ENCODE measurements at regions not wholly inside any gene's neighbourhood (a gene's known extent, or its start where the extent isn't known, plus 50 kb on each side); places are given as distances from the start of the nearest gene placed in this dataset.

- Histone ChIP-seq H3K27ac (ENCODE audit: low read depth, low read length) (no peak overlapping the region), H3K9me3 (ENCODE audit: control insufficient read depth, insufficient read depth, low read length) (no peaks in the 10 kb centered on the region), H3K9me2 (replicated peaks; ENCODE audit: control insufficient read depth, low read length) (no peaks in the 10 kb centered on the region), H3K36me3 (ENCODE audit: control insufficient read depth, low read length) (no peaks in the 10 kb centered on the region), H3K27me3 (ENCODE audit: control insufficient read depth, low read length) (no peaks in the 10 kb centered on the region), H3K4me1 (ENCODE audit: control insufficient read depth, low read length) (no peaks in the 10 kb centered on the region), H3F3A (ENCODE audit: control insufficient read depth, insufficient read depth) (no peaks in the 10 kb centered on the region), H3K4me2 (ENCODE audit: low read length) (no peak overlapping the region), H4K20me1 (ENCODE audit: control insufficient read depth, insufficient read depth, low read depth, low read length) (no peaks in the 10 kb centered on the region), H3K4me3 (ENCODE audit: low read length) (no peak overlapping the region), H3K79me2 (ENCODE audit: control insufficient read depth, low read length) (no peaks in the 10 kb centered on the region)
- no peak for TF ChIP-seq EZH2phosphoT487 (IDR thresholded peaks at IDR 0.05; ENCODE audit: borderline replicate concordance, low read length)
- TF ChIP-seq CTCF (IDR thresholded peaks at IDR 0.05; ENCODE audit: low read depth, low read length, poor library complexity, severe bottlenecking): no peak
Measured at GRCh38 chr10:131650169-131650705, 250.6 kb upstream of the PPP2R2D start.

DNA sequence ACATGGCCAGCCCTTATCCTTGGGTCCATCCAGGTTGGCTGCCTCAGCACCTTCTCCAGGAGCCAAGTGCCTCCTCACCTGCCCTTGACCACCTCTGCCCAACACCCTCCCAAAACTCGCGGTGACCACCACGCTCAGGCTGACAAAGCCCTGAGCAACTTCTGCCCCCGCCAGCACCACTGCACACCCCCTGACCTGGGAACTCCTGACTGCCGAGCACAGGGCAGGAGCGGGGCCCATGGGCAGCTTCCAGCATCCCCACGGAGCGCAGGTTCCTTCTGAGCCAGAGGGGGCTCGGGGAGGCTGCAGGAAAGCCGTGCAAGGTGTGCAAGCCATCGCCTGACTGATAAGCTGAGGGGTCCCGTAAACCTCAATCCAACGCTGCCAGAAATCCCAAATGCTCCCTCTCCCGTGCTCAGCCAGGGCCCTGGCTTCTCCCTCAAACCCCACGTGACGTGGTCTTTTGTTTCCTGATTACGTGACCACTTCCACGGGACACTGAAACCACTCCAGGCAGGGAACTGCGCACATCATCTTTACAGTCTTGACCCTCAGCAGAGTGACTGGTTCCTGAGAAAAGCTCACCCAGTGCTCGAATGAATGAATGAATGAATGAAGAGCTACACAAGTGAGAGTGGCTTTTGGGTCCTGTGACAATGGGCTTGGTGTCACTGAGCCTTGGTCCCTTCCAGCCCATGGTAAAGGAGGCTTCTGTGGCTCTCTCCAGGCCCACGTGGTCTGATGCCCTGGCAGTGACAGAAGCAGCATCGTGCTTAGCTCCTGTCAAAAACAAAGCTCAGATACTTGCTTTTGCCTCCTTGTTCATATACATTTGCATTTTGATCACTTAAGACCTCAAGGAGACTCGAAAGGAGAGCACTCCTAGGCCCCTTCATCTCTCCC, 249.8 kb upstream of the PPP2R2D start:
- no peak overlapping the region for H3K4me2 ChIP-seq (ENCODE audit: low read length)

DNA sequence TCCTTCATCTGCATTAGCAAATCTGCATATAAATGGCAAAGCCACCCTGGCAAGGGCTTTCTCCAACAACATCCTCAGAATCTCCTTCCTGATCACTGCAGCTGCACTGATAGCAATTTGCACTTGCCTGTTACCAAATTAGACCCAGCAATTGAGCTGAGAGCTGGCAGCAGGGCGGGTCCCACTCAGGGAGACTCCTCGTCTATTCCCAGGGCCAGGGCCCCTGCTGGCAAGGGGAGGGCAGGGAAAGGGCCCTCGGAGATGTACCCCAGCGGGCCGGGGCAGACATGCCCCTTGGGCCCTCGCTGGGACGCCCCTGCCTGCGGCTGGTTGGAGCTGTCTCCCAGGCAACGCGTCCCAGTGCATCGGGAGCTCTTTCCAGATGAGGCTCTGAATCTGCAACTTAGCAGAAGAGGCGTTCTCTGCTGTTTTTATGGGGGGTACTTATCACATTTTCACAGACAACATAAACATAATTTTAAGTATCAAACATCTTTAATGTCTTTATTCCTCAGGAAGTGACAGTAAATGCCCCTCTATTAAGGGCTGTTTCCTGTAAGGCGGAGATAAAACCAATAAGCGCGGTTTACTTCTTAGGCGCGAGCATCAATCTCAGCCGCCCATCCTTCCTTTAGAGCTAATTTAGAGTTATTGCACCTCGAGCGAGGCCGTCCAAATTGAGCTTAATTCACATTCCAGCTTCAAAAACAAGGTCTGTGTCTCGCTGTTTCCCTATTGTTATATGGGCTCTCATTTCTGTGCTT, 249.0 kb upstream of the PPP2R2D start:
- Histone ChIP-seq H3K36me3 (ENCODE audit: control insufficient read depth, low read length) (no peaks in the 10 kb centered on the region), H3K27me3 (ENCODE audit: control insufficient read depth, low read length) (no peaks in the 10 kb centered on the region), H3K79me2 (ENCODE audit: control insufficient read depth, low read length) (no peaks in the 10 kb centered on the region), H3K4me1 (ENCODE audit: control insufficient read depth, low read length) (no peaks in the 10 kb centered on the region), H4K20me1 (ENCODE audit: control insufficient read depth, insufficient read depth, low read depth, low read length) (no peaks in the 10 kb centered on the region), H3K9me2 (replicated peaks; ENCODE audit: control insufficient read depth, low read length) (no peaks in the 10 kb centered on the region), H3F3A (ENCODE audit: control insufficient read depth, insufficient read depth) (no peaks in the 10 kb centered on the region), H3K4me2 (ENCODE audit: low read length) (no peak overlapping the region), H3K4me3 (ENCODE audit: low read length) (no peak overlapping the region), H3K27ac (ENCODE audit: low read depth, low read length) (no peak overlapping the region), H3K9me3 (ENCODE audit: control insufficient read depth, insufficient read depth, low read length) (no peaks in the 10 kb centered on the region)
- TF ChIP-seq CTCF (IDR thresholded peaks at IDR 0.05; ENCODE audit: low read depth, low read length, poor library complexity, severe bottlenecking) (no peak), EZH2phosphoT487 (IDR thresholded peaks at IDR 0.05; ENCODE audit: borderline replicate concordance, low read length) (no peak)

More for the DNA sequence above, 249.8 kb upstream of the PPP2R2D start:
- TF ChIP-seq EZH2phosphoT487 (IDR thresholded peaks at IDR 0.05; ENCODE audit: borderline replicate concordance, low read length) (no peak), CTCF (IDR thresholded peaks at IDR 0.05; ENCODE audit: low read depth, low read length, poor library complexity, severe bottlenecking) (no peak)
- H3K27me3 ChIP-seq (ENCODE audit: control insufficient read depth, low read length): no peaks in the 10 kb centered on the region
- no peaks in the 10 kb centered on the region for H3K4me1 ChIP-seq (ENCODE audit: control insufficient read depth, low read length)
- no peaks in the 10 kb centered on the region for H3F3A ChIP-seq (ENCODE audit: control insufficient read depth, insufficient read depth)
- H3K79me2 ChIP-seq (ENCODE audit: control insufficient read depth, low read length): no peaks in the 10 kb centered on the region
- no peaks in the 10 kb centered on the region for H4K20me1 ChIP-seq (ENCODE audit: control insufficient read depth, insufficient read depth, low read depth, low read length)
- H3K4me3 ChIP-seq (ENCODE audit: low read length): no peak overlapping the region
- H3K9me3 ChIP-seq (ENCODE audit: control insufficient read depth, insufficient read depth, low read length): no peaks in the 10 kb centered on the region
- H3K36me3 ChIP-seq (ENCODE audit: control insufficient read depth, low read length): no peaks in the 10 kb centered on the region
- no peaks in the 10 kb centered on the region for H3K9me2 ChIP-seq (replicated peaks; ENCODE audit: control insufficient read depth, low read length)
- no peak overlapping the region for H3K27ac ChIP-seq (ENCODE audit: low read depth, low read length)

Data from DOHH2 (cell line).